Stimulated activated CD4-positive, alpha-beta T cell treated with anti-CD3 and anti-CD28 coated beads, TNF-alpha, amount 100 ng/mL, for 4 hours (primary cell): ENCODE measurements at regions not wholly inside any gene's neighbourhood (a gene's known extent, or its start where the extent isn't known, plus 50 kb on each side); places are given as distances from the start of the nearest gene placed in this dataset.
"Not testable (repeated sequence)": the region's sequence is repeated elsewhere in the genome, so short reads cannot be mapped to it uniquely, and the experiment has no call there.

Experiments used
- DNase-seq, 3 experiments: peaks; one replicate each; pipeline ENCODE4 v3.0.0-alpha.2; 2020; ENCODE audit warnings: low read depth in 3 of 3

DNA sequence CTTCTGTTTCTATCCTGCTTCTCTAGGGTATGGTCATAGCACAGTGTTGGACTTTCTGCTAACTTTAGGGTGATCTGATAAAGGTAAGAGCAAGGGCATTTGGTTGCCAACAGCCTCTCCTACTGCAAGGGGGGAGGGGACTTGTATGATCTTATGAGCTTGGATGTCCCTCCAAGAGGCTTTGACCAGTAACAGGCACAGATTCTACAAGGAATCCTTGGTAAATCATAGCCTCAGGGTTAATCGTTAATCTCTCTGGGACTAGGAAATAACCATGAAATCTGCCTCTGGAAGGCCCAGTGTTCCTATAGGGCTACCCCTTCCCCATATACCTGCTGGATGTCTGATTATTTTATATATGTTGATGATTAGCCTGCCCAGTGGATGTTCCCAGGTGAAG lies 134.8 kb upstream of the TNFSF4 start:
- no peak for DNase-seq

DNA sequence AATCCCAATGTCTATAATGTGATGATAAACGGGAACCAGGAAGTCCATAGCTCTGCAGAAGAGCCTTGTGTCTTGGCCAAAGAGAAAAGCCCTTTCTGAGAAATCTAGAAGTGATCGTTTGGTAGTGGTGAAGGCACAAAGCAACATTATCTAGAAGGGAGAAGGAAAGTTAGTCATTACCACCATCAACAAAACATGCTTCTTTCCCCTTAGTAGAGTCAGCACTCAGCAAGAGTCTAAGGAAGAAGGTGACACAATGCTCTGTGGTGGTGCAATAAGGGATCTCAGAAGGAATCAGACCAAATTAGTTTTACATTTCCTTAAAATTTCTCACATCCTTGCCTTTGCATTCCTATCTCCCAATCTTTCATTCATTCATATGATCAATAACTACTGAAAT lies 134.4 kb upstream of the PRDX6 start:
- no peak for DNase-seq

DNA sequence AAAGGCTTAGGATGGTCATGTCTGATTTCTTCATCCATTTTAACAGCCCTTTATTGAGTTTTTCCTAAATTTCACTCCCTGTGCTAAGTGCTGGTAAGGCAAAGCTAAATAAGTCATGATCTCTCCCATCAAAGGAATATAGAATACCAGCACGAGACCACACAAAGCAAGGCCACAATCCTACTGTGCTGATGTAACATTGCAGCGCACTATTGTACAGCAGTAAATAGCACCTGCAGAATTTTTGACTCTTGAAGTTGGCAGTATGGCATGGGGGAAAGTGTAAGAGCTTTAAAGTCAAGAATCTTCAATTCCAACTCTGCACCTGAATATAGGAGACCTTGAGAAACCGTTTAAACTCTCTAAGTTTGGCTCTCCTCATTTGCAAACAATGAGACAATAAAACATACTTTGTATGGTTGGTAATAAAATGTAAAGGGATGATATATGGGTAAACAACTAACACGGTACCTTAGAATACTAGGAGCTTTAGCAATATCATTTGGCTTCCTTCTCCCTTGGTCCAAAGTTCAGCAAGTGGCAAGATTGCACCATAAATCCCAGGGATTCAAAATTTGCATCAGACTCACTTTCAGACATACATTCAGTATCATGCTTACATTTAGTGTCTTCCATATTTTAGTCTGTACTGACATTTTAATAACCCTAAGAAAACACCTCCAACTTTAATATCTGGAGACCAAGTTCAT lies 132.9 kb upstream of the PRDX6 start:
- DNase-seq: no peak

DNA sequence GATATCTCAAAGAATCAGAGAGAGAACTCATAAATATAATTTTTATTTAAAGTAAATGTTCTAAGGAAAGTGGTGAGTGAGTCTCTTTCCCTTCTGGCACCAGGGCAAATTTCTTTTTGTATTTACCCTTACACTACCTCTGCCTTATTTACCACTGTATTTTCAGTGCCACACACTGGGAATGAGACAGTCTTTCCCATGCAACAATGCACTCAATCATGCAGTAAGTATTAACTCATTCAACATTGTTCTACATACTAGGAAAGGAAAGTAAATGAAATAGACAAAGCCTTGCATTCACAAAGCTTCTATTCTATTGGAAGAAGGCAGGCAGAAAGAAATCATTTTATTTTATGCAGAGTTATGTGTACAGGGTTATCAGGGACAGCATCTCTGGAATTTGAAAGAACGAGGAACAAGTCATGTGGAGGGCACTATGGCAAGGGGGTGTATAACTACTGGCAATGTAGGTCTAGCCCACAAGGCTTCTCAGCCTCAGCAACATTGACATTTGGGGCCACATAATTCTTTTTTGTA lies 129.8 kb upstream of the PRDX6 start:
- DNase-seq: no peak

DNA sequence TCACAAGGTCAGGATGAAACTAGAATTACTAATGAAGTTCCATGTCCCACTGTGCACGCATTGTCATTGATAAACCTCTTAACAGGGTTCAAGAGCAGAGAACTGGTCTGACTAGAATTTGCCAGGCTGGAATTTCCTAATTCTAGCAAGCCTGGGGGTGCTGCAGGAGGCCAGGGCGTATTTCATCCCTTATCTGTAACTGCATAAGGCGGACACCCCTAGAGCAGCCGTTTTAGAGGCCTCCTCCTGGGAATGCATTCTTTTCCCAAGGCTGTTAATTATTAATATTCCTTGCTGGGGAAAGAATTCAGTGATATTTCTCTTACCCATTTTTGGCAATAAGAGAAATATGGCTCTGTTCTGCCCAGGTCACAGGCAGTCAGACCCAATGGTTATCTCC lies 124.5 kb upstream of the PRDX6 start:
- not testable (repeated sequence) for DNase-seq

DNA sequence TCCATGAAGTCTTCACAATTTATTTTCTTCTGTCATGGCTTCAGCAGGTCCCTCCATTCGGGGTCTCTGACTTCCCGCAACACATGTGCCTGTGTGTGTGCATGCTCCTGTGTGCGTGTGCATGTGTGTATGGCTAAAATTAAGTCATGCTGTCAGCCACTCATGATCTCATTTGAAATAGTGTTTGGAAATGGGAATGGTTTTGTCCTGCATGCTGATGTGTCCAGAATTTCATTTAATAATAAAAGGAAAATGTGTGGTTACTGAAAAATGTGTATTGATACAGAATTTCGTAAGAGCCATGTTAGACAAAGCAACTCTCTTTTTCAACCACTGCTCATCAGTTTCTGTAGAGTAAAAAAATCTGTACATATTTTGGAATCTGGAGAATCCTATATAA lies 123.8 kb upstream of the PRDX6 start:
- DNase-seq: no peak

DNA sequence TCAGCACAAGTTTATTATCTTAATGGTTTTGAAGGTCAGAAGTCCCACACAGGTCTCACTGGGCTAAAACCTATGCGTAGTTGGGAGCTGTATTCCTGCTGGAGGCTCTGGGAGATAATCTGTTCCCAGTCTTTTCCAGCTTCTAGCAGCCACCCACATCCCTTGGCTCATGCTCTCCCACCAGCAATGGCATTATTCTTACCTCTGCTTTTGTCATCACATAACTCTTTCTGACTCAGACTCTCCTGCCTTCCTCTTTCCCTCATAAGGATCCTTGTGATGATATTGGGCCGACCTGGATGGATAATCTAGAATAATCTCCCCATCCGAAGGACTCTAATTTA lies 122.2 kb upstream of the PRDX6 start:
- DNase-seq: no peak

DNA sequence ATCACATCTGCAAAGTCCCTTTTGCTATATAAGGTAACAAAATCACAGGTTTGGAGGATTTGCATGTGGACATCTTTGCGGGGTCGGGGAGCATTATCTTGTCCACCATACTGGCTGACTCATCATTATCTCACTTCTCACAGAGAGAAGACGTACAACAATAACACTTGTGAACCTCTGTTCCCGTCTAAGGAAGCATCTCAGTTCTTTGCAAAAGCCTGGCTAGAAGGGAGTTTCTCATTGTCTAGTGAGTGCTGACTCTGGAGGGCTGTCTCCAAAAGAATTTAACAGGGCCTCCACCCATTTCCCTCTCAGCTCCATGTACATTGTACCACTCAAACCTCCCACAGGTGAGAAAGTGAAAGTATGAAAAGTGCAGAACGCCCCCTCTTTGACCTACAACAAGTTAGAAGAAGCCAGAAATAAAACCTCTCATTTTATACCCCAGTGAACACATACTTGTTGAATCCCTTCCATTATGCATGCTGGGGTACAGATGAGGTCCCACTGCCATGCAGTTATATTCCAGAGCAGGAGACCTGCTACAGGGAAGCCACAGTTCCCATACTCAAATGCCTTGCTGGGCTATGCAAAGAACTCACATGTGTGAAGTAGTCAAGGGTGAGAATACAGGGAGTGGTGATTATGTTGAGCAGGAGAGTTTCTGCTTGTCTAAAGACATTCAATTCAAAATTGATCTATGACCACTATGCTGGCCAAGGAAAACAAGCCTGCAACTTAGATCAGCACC lies 121.7 kb upstream of the PRDX6 start:
- DNase-seq: no peak

DNA sequence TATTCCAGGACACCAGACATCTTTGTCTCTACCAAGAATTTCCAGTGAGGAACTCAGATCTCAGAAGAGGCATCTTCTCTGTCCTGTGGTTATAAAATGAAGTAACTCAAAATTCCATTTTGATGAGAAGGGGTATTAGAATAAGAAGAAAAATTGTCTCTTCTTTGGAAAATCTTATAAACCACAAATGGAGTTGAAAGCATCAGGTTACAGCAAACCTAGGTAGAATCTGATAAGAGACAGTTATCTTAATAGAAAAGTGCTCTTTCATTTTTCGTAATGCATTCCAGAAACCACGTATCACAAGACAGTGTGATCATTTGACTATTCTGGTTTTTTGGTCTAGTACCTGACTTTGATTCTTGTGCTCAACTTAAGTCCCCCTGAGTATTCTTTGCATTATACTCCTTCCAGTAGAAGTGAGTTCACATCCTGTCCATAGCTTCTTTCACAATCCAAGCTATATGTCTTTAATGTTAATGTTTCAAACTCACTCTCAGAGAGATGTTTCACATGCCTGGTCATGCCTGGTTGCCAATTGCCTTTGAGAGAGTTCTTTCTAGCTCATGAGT lies 120.9 kb upstream of the PRDX6 start:
- no peak for DNase-seq

DNA sequence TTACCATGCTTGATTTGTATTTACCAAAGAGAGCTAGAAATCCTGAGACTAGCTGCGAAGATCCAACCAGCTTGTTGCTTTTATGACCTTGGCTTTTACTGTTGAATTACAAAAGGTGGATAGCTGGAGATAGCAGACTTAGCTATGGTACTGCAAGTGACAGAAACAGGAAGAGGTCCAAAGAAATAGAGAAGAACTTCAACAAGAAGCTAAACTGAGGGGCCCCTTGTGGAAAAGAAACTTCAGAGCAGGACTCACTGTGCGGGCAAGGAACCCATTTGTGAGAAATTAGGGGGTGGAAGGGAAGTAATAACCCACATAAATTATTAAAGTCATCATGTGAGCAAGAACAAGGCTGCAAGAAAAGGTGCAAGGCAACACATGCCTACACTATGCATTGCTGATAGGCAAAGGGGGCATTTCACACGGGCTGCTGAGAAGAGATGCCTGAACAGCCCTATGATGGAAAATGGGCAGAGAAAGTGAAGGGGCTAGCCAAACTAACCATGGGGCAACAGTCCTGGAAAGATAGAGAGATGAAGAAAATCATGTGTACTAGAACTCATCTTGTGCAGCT lies 116.6 kb upstream of the PRDX6 start:
- no peak for DNase-seq

DNA sequence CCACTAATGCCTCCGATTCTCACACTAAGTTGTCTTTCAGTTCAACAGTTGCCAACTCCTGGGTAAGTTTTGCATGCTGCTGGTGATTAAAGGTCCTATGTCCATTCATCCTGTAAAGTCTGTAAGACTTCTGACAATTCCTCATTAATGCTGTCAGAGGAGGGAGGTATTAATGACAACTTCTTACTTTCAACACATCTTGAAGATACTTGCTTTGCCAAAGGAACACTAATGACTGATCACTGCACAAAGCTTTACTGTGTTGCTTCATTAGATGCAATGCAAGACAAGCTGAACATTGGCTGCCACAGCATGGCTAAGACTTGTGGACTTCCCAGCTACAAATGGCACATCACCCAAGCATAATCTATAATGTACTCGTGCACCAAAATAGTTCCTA lies 114.6 kb upstream of the PRDX6 start:
- no peak for DNase-seq

DNA sequence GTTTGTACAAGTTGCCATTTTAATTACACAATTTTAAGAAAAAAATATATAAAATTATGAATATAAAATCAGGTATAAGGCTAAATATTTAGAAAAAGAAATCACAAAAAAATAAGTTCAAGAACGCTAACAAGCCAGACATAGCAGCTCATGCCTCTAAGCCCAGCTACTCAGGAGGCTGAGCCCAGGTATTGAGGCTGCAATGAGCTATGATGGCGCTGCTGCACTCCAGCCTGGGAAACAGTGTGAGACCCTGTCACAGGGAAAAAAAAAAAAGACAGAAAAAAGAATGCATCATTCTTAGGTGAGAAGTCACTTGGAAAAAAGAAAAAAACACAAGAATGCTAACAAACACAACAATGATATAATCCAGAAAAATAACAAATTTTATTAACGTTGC lies 112.3 kb upstream of the PRDX6 start:
- DNase-seq: no peak

DNA sequence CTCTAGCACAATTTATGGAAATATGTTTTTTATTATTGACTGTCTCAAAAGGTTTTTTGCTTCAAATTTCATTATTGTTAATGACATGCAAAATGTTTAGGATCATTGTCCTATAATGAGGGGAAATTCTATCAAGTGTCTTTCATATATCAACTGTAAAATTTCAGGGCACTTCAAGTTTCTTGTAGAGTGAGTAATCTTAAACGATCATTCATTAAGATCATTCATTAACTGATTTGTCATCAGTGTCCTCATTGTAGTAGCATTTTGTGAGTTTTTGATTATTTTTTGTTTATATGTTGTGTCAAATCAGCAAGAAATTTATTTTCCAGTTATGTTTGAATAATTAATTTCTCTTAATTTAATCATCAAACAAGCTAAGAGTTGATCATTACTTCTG lies 111.8 kb upstream of the PRDX6 start:
- DNase-seq: no peak

DNA sequence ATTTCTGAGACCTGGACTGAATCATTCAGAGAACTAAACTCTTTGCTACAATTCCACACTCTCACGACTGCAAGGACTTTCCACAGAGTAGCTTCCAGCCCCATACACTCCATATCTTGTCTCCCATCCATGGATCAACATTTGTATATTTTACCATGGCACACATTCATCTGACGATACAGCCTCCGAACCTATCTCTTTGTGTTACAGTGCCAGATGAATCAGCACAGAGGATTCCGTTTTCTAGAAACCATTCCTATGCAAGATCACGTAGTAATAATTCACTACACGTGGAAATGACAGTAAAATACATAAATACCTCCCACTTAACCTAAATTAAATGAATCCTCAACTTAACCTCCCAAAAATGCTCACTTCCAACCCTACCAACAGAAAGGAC lies 110.0 kb upstream of the PRDX6 start:
- no peak for DNase-seq

DNA sequence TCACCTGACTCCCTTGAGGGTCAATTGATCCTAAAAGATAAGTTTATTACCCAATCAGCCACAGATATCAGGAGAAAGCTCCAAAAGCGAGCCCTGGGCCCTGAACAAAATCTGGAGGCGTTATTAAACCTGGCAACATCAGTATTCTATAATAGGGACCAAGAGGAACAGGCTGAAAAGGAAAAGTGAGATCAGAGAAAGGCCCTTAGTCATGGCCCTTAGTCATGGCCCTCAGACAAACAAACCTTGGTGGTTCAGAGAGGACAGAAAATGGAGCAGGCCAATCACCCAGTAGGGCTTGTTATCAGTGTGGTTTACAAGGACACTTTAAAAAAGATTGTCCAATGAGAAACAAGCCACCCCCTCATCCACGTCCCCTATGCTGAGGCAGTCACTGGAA lies 106.5 kb upstream of the PRDX6 start:
- not testable (repeated sequence) for DNase-seq

DNA sequence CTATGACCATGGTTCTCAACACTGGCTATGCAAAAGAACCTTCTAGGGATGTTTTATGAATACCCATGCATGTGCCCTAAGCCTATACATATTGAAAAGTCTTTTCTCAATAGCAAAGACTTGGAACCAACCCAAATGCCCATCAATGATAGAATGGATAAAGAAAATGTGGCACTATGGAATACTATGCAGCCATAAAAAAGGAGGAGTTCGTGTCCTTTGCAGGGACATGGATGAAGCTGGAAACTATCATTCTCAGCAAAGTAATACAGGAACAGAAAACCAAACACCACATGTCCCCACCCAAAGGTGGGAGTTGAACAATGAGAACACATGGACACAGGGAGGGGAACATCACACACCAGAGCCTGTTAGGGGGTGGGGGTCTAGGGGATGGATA lies 101.1 kb upstream of the PRDX6 start:
- not testable (repeated sequence) for DNase-seq

DNA sequence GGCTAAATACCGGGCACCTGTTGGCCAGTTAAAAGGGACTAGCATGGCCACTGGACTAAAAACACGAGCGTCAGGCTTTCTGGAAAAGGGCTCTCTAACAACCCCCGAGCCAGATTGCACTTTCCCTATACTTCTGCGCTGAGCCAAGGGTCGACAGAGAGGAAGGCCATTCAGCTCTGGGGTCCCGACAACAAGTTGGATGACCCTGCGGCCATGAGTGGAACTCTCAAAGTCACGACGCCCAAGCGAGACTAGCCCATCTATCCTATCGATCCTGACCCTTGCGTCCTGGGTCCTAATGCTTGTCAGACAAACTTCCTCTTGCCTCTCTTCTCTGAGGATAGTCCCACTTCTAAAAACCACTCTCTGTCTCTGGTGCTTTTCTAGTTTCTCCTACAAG lies 99.9 kb upstream of the PRDX6 start:
- DNase-seq: no peak

DNA sequence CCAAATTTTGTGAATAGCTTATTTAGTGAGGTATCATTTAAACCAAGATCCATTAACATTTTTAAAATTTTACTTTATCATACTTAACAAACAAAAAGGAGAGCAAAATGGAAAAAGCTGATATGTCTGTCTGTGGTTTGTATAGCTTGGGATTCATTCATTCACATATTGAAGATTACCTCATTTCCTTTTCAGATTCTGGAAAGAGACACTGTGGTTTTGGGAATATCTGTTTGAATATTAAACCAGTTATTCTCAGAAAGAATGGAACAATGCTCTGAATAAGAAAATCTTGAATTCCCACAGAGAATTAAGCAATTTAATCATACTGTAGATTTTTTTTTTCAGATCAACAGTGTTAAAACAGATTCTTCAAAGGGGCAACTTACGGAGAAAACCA lies 93.8 kb upstream of the PRDX6 start:
- no peak for DNase-seq

DNA sequence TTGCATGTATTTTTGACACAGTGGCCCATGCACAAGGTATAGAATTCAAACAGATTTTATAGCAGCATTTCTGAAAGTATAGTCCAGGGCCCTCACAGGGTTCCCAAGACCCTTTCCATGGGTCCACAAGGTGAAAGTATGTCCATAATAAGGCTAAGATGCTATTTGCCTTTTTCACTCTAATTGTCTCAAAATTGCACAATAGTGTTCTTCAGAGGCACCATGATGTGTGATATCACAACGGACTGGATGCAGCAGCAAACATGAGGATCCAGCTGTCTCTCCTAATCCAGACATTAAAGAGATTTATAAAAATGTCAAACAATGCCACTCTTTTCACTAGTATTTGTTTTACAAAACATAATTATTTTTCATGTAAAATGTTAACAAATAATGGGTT lies 88.8 kb upstream of the PRDX6 start:
- no peak for DNase-seq

DNA sequence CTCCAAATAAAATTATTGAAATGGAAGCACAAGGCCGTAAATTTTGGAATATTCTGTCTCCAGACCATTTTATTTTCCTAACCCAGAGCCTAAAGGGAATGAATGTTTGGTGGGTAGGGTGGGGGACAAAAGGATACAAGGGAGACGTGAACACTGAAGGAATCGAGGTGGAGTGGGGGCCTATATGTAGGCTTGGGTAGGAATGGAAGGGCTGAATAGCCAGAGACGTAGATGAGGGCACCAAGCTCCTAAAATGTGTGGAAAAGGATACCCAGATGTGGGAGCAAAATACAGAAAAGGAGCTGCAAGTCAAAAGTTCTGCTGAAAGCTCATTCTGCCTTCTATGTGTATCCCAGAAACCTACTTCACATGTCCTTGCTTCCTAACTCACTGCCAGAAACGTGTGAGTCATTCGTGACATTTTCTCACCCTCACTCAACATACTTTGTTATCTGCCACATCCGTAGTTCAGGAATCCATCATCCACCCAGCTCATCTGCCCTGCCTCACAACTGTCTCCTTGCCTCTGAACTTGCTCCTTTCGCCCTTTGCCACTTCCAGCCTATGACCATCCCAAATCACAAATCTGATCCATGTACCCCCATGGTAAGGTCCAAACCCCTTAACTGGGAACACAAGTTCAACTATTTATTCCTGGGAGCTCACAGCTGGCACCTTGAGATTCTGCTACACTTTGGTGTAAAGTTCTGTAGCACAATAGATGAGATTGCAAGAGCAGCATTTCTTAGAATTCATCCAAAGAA lies 84.1 kb upstream of the PRDX6 start:
- DNase-seq: no peak

DNA sequence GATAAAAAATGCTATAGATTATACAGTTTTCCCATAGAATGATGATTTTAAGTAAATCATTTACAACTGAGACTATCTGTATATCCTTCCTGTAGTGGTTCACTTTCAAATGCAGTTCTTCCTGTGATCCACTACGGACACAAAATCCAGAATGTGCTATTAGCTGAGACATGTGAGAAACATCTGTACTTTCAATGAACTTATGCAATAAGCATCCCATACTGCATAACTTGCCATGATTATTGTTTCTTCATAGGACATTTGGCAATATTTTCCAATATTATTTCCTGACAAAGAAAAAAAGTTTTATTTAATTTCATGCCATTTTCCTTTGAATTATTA lies 83.5 kb upstream of the PRDX6 start:
- no peak for DNase-seq

DNA sequence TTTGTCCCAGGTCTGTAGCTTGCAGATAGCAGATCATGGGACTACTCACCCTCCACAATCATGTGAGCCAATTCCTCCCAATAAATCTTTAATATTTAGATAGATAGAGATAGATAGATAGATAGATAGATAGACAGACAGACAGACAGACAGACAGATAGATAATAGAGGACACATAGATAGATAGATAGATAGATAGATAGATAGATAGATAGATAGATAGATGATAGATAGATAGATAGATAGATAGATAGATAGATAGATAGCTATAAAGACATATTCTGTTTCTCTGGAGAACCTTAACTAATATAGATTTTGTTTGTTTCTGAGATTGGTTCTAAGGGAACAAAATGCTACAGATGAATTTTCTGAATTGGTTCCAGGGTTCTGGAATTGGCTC lies 82.3 kb upstream of the PRDX6 start:
- not testable (repeated sequence) for DNase-seq
